ENCODE measurements at regions not wholly inside any gene's neighbourhood (a gene's known extent, or its start where the extent isn't known, plus 50 kb on each side); places are given as distances from the start of the nearest gene placed in this dataset.

DNA sequence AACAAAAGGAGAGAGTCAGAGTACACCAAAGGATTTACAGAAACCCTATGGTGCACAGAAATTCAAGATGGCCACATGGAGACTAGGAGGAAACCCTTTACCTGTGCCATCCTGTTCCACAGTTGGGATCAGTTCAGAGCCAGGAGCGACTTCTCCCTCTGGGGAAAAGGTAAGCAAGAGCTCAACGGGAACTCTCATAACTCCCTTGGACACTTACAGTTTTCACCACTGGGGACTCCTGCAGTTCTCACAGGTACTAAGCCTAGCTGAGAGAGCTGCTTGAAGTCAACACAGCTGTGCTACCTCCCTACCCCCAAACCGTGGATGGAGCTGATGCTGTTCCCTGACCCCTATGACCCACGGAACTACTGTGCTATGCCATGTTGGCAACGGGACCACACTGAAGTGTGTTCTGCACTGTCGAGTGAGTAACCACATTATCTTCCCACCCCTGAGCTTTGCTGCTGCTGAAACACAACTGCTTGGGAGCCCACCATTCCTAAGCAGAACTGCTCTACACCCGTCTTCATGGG lies 606.8 kb downstream of the GBE1 start:
- TF ChIP-seq, protein P1, sequence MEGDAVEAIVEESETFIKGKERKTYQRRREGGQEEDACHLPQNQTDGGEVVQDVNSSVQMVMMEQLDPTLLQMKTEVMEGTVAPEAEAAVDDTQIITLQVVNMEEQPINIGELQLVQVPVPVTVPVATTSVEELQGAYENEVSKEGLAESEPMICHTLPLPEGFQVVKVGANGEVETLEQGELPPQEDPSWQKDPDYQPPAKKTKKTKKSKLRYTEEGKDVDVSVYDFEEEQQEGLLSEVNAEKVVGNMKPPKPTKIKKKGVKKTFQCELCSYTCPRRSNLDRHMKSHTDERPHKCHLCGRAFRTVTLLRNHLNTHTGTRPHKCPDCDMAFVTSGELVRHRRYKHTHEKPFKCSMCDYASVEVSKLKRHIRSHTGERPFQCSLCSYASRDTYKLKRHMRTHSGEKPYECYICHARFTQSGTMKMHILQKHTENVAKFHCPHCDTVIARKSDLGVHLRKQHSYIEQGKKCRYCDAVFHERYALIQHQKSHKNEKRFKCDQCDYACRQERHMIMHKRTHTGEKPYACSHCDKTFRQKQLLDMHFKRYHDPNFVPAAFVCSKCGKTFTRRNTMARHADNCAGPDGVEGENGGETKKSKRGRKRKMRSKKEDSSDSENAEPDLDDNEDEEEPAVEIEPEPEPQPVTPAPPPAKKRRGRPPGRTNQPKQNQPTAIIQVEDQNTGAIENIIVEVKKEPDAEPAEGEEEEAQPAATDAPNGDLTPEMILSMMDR (IDR thresholded peaks at IDR 0.05), result no peak
- TF ChIP-seq HOXA7 (CRISPR knock-in tag; IDR thresholded peaks at IDR 0.05) (no peak), RAD21 (conservative IDR thresholded peaks at IDR 0.05 in 1 of 2, IDR thresholded peaks at IDR 0.05 in 1 of 2) (no peak)

Data from A549 (cell line).